ENCODE measurements at regions not wholly inside any gene's neighbourhood (a gene's known extent, or its start where the extent isn't known, plus 50 kb on each side); places are given as distances from the start of the nearest gene placed in this dataset.

- TF ChIP-seq, protein P1, sequence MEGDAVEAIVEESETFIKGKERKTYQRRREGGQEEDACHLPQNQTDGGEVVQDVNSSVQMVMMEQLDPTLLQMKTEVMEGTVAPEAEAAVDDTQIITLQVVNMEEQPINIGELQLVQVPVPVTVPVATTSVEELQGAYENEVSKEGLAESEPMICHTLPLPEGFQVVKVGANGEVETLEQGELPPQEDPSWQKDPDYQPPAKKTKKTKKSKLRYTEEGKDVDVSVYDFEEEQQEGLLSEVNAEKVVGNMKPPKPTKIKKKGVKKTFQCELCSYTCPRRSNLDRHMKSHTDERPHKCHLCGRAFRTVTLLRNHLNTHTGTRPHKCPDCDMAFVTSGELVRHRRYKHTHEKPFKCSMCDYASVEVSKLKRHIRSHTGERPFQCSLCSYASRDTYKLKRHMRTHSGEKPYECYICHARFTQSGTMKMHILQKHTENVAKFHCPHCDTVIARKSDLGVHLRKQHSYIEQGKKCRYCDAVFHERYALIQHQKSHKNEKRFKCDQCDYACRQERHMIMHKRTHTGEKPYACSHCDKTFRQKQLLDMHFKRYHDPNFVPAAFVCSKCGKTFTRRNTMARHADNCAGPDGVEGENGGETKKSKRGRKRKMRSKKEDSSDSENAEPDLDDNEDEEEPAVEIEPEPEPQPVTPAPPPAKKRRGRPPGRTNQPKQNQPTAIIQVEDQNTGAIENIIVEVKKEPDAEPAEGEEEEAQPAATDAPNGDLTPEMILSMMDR (IDR thresholded peaks at IDR 0.05; ENCODE audit: insufficient read depth, low read length) = no peak
- TF ChIP-seq SPI1 (IDR thresholded peaks at IDR 0.05; ENCODE audit: borderline replicate concordance, low read depth) (no peak), GABPA (IDR thresholded peaks at IDR 0.05; ENCODE audit: low read depth) (no peak)
- TF ChIP-seq, protein P2, sequence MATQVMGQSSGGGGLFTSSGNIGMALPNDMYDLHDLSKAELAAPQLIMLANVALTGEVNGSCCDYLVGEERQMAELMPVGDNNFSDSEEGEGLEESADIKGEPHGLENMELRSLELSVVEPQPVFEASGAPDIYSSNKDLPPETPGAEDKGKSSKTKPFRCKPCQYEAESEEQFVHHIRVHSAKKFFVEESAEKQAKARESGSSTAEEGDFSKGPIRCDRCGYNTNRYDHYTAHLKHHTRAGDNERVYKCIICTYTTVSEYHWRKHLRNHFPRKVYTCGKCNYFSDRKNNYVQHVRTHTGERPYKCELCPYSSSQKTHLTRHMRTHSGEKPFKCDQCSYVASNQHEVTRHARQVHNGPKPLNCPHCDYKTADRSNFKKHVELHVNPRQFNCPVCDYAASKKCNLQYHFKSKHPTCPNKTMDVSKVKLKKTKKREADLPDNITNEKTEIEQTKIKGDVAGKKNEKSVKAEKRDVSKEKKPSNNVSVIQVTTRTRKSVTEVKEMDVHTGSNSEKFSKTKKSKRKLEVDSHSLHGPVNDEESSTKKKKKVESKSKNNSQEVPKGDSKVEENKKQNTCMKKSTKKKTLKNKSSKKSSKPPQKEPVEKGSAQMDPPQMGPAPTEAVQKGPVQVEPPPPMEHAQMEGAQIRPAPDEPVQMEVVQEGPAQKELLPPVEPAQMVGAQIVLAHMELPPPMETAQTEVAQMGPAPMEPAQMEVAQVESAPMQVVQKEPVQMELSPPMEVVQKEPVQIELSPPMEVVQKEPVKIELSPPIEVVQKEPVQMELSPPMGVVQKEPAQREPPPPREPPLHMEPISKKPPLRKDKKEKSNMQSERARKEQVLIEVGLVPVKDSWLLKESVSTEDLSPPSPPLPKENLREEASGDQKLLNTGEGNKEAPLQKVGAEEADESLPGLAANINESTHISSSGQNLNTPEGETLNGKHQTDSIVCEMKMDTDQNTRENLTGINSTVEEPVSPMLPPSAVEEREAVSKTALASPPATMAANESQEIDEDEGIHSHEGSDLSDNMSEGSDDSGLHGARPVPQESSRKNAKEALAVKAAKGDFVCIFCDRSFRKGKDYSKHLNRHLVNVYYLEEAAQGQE (IDR thresholded peaks at IDR 0.05; ENCODE audit: insufficient replicate concordance, low read depth) = no peak
Observed at GRCh38 chr4:79217025-79217424, 108.8 kb downstream of the NAA11 start.

Data from HL-60 (cell line).